SK-N-SH (cell line): ENCODE measurements at regions not wholly inside any gene's neighbourhood (a gene's known extent, or its start where the extent isn't known, plus 50 kb on each side); places are given as distances from the start of the nearest gene placed in this dataset.

ENCODE experiments used
- CTCF ChIA-PET: fragments of 300-600, 350-600 bp; formaldehyde crosslinking; extraction: SDS; loops from one replicate; lab custom pipeline; 2021; lab: Yijun Ruan, JAX
- POLR2A ChIA-PET: fragments of 350-600 bp; sonication (Branson Sonifier 250); formaldehyde crosslinking; extraction: SDS; loops from one replicate; lab custom pipeline; 2020; ENCODE audit warnings: antibody characterized with exemption, inconsistent platforms; lab: Yijun Ruan, JAX
- DNase-seq: peaks from one replicate; pipeline ENCODE4 v3.0.0; 2012
- H2AFZ ChIP-seq: fragments of 200-600 bp; sonication (generic); 2 replicates; pipeline ENCODE4 v1.8.1; 2016; ENCODE audit warnings: antibody characterized with exemption, mild to moderate bottlenecking, low read depth
- H3F3A ChIP-seq: fragments of 200-600 bp; sonication (generic); replicated peaks from 2 replicates; pipeline ENCODE3; 2016; ENCODE audit warnings: antibody characterized with exemption, mild to moderate bottlenecking; ENCODE audit not compliant: insufficient read depth
- H3K27ac ChIP-seq, 2 experiments: fragments of 200-500 bp in 1 of 2; fragments of 200-600 bp in 1 of 2; sonication (Bioruptor generic) in 1 of 2; sonication (generic), shearing (Covaris generic) in 1 of 2; 2 replicates each; pipeline versions ENCODE4 v1.5.1 to v1.6.1; 2014 to 2016; ENCODE audit warnings: low read depth in 2 of 2, inconsistent platforms in 1 of 2, low read length in 1 of 2, mild to moderate bottlenecking in 1 of 2, mixed read lengths in 1 of 2
- H3K27me3 ChIP-seq: fragments of 200-600 bp; sonication (generic), shearing (Covaris generic); 2 replicates; pipeline ENCODE4 v1.6.1; 2016; ENCODE audit warnings: mixed run types; ENCODE audit not compliant: insufficient read depth
- H3K36me3 ChIP-seq, 2 experiments: fragments of 200-500 bp in 1 of 2; fragments of 200-600 bp in 1 of 2; sonication (Bioruptor generic) in 1 of 2; sonication (generic) in 1 of 2; replicated peaks in 1 of 2; 2 replicates each; pipeline versions ENCODE3 to v1.5.1; 2014 to 2016; ENCODE audit warnings: low read length in 1 of 2, mild to moderate bottlenecking in 1 of 2; ENCODE audit not compliant: insufficient read depth in 2 of 2, control insufficient read depth in 1 of 2
- H3K4me1 ChIP-seq, 2 experiments: fragments of 200-500 bp in 1 of 2; fragments of 200-600 bp in 1 of 2; sonication (Bioruptor generic) in 1 of 2; sonication (generic), shearing (Covaris generic) in 1 of 2; 2 replicates each; pipeline versions ENCODE4 v1.5.1 to v1.6.1; 2014 to 2016; ENCODE audit warnings: low read depth in 1 of 2, low read length in 1 of 2, mixed run types in 1 of 2; ENCODE audit not compliant: insufficient read depth in 2 of 2, control insufficient read depth in 1 of 2
- H3K4me2 ChIP-seq: fragments of 200-600 bp; sonication (generic), shearing (Covaris generic); 2 replicates; pipeline ENCODE4 v1.6.1; 2017; ENCODE audit warnings: mixed run types
- H3K4me3 ChIP-seq, 2 experiments: fragments of 200-500 bp in 1 of 2; fragments of 200-600 bp in 1 of 2; sonication (Bioruptor generic) in 1 of 2; sonication (generic), shearing (Covaris generic) in 1 of 2; 2 replicates each; pipeline versions ENCODE4 v1.5.1 to v1.8.1; 2014 to 2016; ENCODE audit warnings: low read depth in 2 of 2, inconsistent platforms in 1 of 2, low read length in 1 of 2, mild to moderate bottlenecking in 1 of 2, mixed read lengths in 1 of 2, moderate library complexity in 1 of 2
- H3K79me2 ChIP-seq: fragments of 200-600 bp; sonication (generic); 2 replicates; pipeline ENCODE4 v1.8.1; 2017; ENCODE audit warnings: mild to moderate bottlenecking; ENCODE audit not compliant: insufficient read depth
- H3K9ac ChIP-seq: fragments of 200-600 bp; sonication (generic); 2 replicates; pipeline ENCODE4 v1.6.1; 2017; ENCODE audit warnings: mixed run types
- H3K9me2 ChIP-seq: fragments of 200-600 bp; sonication (generic); 2 replicates; pipeline ENCODE4 v1.6.1; 2017; ENCODE audit warnings: mixed run types
- H3K9me3 ChIP-seq: fragments of 200-600 bp; sonication (generic); 2 replicates; pipeline ENCODE4 v1.6.1; 2017; ENCODE audit warnings: mixed run types, mild to moderate bottlenecking, moderate library complexity
- H4K20me1 ChIP-seq: fragments of 200-600 bp; sonication (generic); 2 replicates; pipeline ENCODE4 v1.6.1; 2017; ENCODE audit warnings: mild to moderate bottlenecking, mixed run types; ENCODE audit not compliant: insufficient read depth
- CHD2 ChIP-seq: fragments of 150-350 bp; IDR thresholded peaks from 2 replicates; pipeline ENCODE4 v1.6.1; 2018; ENCODE audit warnings: low read length; ENCODE audit not compliant: partially characterized antibody
- FOSL2 ChIP-seq: IDR thresholded peaks from 2 replicates; pipeline ENCODE4 v1.4.0; 2012; ENCODE audit warnings: low read depth, mild to moderate bottlenecking, moderate library complexity, borderline replicate concordance
- GABPA ChIP-seq: IDR thresholded peaks from 2 replicates; pipeline ENCODE4 v1.4.0; 2012; ENCODE audit warnings: low read depth, mild to moderate bottlenecking
- IRF3 ChIP-seq: fragments of 150-350 bp; IDR thresholded peaks from 2 replicates; pipeline ENCODE4 v1.6.1; 2016; ENCODE audit warnings: mild to moderate bottlenecking, low read depth, low read length
- MAX ChIP-seq: IDR thresholded peaks from 2 replicates; pipeline ENCODE4 v1.4.0; 2012; ENCODE audit warnings: low read depth
- MEF2A ChIP-seq: IDR thresholded peaks from 2 replicates; pipeline ENCODE4 v1.4.0; 2012; ENCODE audit warnings: low read depth, borderline replicate concordance
- RAD21 ChIP-seq: IDR thresholded peaks from 2 replicates; pipeline ENCODE4 v1.6.1; 2012; ENCODE audit warnings: mild to moderate bottlenecking, low read length
- RCOR1 ChIP-seq: fragments of 150-350 bp; IDR thresholded peaks from 2 replicates; pipeline ENCODE4 v1.6.1; 2017; ENCODE audit warnings: antibody characterized with exemption, low read length
- REST ChIP-seq: IDR thresholded peaks from 2 replicates; pipeline ENCODE4 v1.6.1; 2012; ENCODE audit warnings: mild to moderate bottlenecking, low read depth, low read length, moderate library complexity
- RFX5 ChIP-seq: IDR thresholded peaks from 2 replicates; pipeline ENCODE4 v1.6.1; 2012; ENCODE audit warnings: mild to moderate bottlenecking, improper control_type of control experiment, low read length
- SIN3A ChIP-seq: IDR thresholded peaks from 2 replicates; pipeline ENCODE4 v1.6.1; 2012; ENCODE audit warnings: low read depth, mild to moderate bottlenecking, low read length, moderate library complexity, borderline replicate concordance
- TAF1 ChIP-seq: IDR thresholded peaks from 2 replicates; pipeline ENCODE4 v1.6.1; 2012; ENCODE audit warnings: low read depth, mild to moderate bottlenecking, low read length, moderate library complexity, borderline replicate concordance
- ZBTB33 ChIP-seq: IDR thresholded peaks from 2 replicates; pipeline ENCODE4 v1.4.0; 2012; ENCODE audit warnings: low read depth, borderline replicate concordance
- WGBS: methylation state at CpG from one replicate; pipeline ENCODE4 v1.1.6; 2017; ENCODE audit warnings: low lambda C conversion rate; 5-methylcytosine and 5-hydroxymethylcytosine counted together
- TF ChIP-seq, protein P1 (sequence below): IDR thresholded peaks from 2 replicates; pipeline ENCODE4; 2012
- TF ChIP-seq, protein P2 (sequence below): fragments of 200-600 bp; sonication (generic); IDR thresholded peaks from 2 replicates; pipeline ENCODE4 v1.6.1; 2017; ENCODE audit warnings: antibody characterized with exemption, mild to moderate bottlenecking, moderate library complexity

GRCh38 chr6:163764565-163764964 lies 350.0 kb downstream of the QKI start:
- TF ChIP-seq FOSL2 (no peak), SIN3A (no peak), REST (no peak), GABPA (no peak), MAX (no peak), MEF2A (no peak), RCOR1 (no peak), RFX5 (no peak)
- TF ChIP-seq, protein P1, sequence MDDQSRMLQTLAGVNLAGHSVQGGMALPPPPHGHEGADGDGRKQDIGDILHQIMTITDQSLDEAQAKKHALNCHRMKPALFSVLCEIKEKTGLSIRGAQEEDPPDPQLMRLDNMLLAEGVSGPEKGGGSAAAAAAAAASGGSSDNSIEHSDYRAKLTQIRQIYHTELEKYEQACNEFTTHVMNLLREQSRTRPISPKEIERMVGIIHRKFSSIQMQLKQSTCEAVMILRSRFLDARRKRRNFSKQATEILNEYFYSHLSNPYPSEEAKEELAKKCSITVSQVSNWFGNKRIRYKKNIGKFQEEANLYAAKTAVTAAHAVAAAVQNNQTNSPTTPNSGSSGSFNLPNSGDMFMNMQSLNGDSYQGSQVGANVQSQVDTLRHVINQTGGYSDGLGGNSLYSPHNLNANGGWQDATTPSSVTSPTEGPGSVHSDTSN, result no peak
- TF ChIP-seq, protein P2, sequence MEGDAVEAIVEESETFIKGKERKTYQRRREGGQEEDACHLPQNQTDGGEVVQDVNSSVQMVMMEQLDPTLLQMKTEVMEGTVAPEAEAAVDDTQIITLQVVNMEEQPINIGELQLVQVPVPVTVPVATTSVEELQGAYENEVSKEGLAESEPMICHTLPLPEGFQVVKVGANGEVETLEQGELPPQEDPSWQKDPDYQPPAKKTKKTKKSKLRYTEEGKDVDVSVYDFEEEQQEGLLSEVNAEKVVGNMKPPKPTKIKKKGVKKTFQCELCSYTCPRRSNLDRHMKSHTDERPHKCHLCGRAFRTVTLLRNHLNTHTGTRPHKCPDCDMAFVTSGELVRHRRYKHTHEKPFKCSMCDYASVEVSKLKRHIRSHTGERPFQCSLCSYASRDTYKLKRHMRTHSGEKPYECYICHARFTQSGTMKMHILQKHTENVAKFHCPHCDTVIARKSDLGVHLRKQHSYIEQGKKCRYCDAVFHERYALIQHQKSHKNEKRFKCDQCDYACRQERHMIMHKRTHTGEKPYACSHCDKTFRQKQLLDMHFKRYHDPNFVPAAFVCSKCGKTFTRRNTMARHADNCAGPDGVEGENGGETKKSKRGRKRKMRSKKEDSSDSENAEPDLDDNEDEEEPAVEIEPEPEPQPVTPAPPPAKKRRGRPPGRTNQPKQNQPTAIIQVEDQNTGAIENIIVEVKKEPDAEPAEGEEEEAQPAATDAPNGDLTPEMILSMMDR, result no peak
- TF ChIP-seq, all 33 proteins: peak for 0
- ChIA-PET CTCF (interaction anchor here (0.6 kb wide), 1 partner anchor 204 kb away, joined by 3 read pairs; no protein-coding TSS in a partner anchor), POLR2A (no interaction called here)
- no peaks in the 10 kb centered on the region for H4K20me1 ChIP-seq
- WGBS, result 26% methylated on average over 4 of the region's 4 CpGs
- H3K36me3 ChIP-seq, result no peaks in the 10 kb centered on the region
- no peak for DNase-seq
- H3K27ac ChIP-seq, result no peak overlapping the region
- H3K27me3 ChIP-seq, result no peaks in the 10 kb centered on the region
- no peak overlapping the region for H3K9ac ChIP-seq
- no peak overlapping the region for H2AFZ ChIP-seq
- H3K4me1 ChIP-seq, result no peaks in the 10 kb centered on the region
- no peaks in the 10 kb centered on the region for H3K9me2 ChIP-seq
- no peaks in the 10 kb centered on the region for H3K79me2 ChIP-seq
- H3K4me3 ChIP-seq, result no peak overlapping the region
- no peaks in the 10 kb centered on the region for H3F3A ChIP-seq
- H3K4me2 ChIP-seq, result no peak overlapping the region
- H3K9me3 ChIP-seq, result no peaks in the 10 kb centered on the region

- no peaks in the 10 kb centered on the region for H3K79me2 ChIP-seq
- CTCF ChIA-PET, result no interaction called here
- WGBS, result 43% methylated on average over 3 of the region's 3 CpGs
- H3K4me3 ChIP-seq, result no peak overlapping the region
- no peaks in the 10 kb centered on the region for H3F3A ChIP-seq
- POLR2A ChIA-PET, result no interaction called here
- no peak overlapping the region for H2AFZ ChIP-seq
- H4K20me1 ChIP-seq, result no peaks in the 10 kb centered on the region
- no peak overlapping the region for H3K27ac ChIP-seq
- no peak overlapping the region for H3K9ac ChIP-seq
- no peaks in the 10 kb centered on the region for H3K9me3 ChIP-seq
- no peaks in the 10 kb centered on the region for H3K9me2 ChIP-seq
- H3K4me2 ChIP-seq, result no peak overlapping the region
- DNase-seq, result no peak
- no peaks in the 10 kb centered on the region for H3K36me3 ChIP-seq
- H3K27me3 ChIP-seq, result no peaks in the 10 kb centered on the region
- H3K4me1 ChIP-seq, result no peaks in the 10 kb centered on the region
- TF ChIP-seq RCOR1 (no peak), ZBTB33 (no peak), FOSL2 (no peak), TAF1 (no peak), RAD21 (no peak), IRF3 (no peak), CHD2 (no peak)
- TF ChIP-seq, protein P2, result no peak
Measured at GRCh38 chr6:163761481-163761880, 347.0 kb downstream of the QKI start.
